ENCODE measurements at regions not wholly inside any gene's neighbourhood (a gene's known extent, or its start where the extent isn't known, plus 50 kb on each side); places are given as distances from the start of the nearest gene placed in this dataset.
A peak's percentile ranks its signal among the peaks of the same experiment; 100 is the strongest.
"Not testable (repeated sequence)": the region's sequence is repeated elsewhere in the genome, so short reads cannot be mapped to it uniquely, and the experiment has no call there.

- H3K4me1 Mint-ChIP-seq: peaks cover 4% of the 10 kb centered on the region
- H3K4me3 Mint-ChIP-seq: no peak overlapping the region
- H3K27ac Mint-ChIP-seq: no peak overlapping the region
These were observed 71.0 kb upstream of the CCL1 start for GRCh38 chr17:34434052-34434451.

GRCh38 chr17:34424814-34425491 lies 61.9 kb upstream of the CCL1 start:
- Mint-ChIP-seq H3K27me3 (ENCODE audit: low read depth) (peaks cover 91% of the 10 kb centered on the region), H3K27ac (no peak overlapping the region), H3K9me3 (no peaks in the 10 kb centered on the region), H3K36me3 (no peaks in the 10 kb centered on the region), H3K4me3 (no peak overlapping the region), H3K4me1 (no peaks in the 10 kb centered on the region)
- no peak for TF ChIP-seq CTCF (IDR thresholded peaks at IDR 0.05; ENCODE audit: unreplicated experiment)
- no peak for DNase-seq (ENCODE audit: low spot score in 2 of 2, unreplicated experiment in 2 of 2)

More at GRCh38 chr17:34434052-34434451, 71.0 kb upstream of the CCL1 start:
- Mint-ChIP-seq H3K36me3 (no peaks in the 10 kb centered on the region), H3K9me3 (no peaks in the 10 kb centered on the region), H3K27me3 (ENCODE audit: low read depth) (peaks cover 82% of the 10 kb centered on the region)
- TF ChIP-seq CTCF (IDR thresholded peaks at IDR 0.05; ENCODE audit: unreplicated experiment): no peak
- DNase-seq (ENCODE audit: low spot score in 2 of 2, unreplicated experiment in 2 of 2): no peak

- Mint-ChIP-seq H3K9me3 (no peaks in the 10 kb centered on the region), H3K4me1 (no peaks in the 10 kb centered on the region), H3K36me3 (no peaks in the 10 kb centered on the region), H3K27ac (no peak overlapping the region), H3K27me3 (ENCODE audit: low read depth) (peaks cover 88% of the 10 kb centered on the region), H3K4me3 (no peak overlapping the region)
- DNase-seq (ENCODE audit: low spot score in 2 of 2, unreplicated experiment in 2 of 2): no peak
- TF ChIP-seq CTCF (IDR thresholded peaks at IDR 0.05; ENCODE audit: unreplicated experiment): no peak
These were observed 61.2 kb upstream of the CCL1 start for GRCh38 chr17:34423978-34424813.

- not testable (repeated sequence) for H3K36me3 Mint-ChIP-seq; H3K27ac Mint-ChIP-seq; H3K4me3 Mint-ChIP-seq; DNase-seq (ENCODE audit: low spot score in 2 of 2, unreplicated experiment in 2 of 2); H3K9me3 Mint-ChIP-seq; H3K4me1 Mint-ChIP-seq
- H3K27me3 Mint-ChIP-seq (ENCODE audit: low read depth): peaks cover 88% of the 10 kb centered on the region
These were observed 60.3 kb upstream of the CCL1 start for GRCh38 chr17:34423315-34423714.

- H3K4me1 Mint-ChIP-seq: no peaks in the 10 kb centered on the region
- no peak for DNase-seq (ENCODE audit: low spot score in 2 of 2, unreplicated experiment in 2 of 2)
- H3K4me3 Mint-ChIP-seq: no peak overlapping the region
- H3K27me3 Mint-ChIP-seq (ENCODE audit: low read depth): peaks cover 84% of the 10 kb centered on the region
- no peaks in the 10 kb centered on the region for H3K36me3 Mint-ChIP-seq
- no peak for TF ChIP-seq CTCF (IDR thresholded peaks at IDR 0.05; ENCODE audit: unreplicated experiment)
- no peaks in the 10 kb centered on the region for H3K9me3 Mint-ChIP-seq
- H3K27ac Mint-ChIP-seq: no peak overlapping the region
These were observed 57.9 kb upstream of the CCL1 start for GRCh38 chr17:34420900-34421299.

GRCh38 chr17:34420254-34420766 lies 57.3 kb upstream of the CCL1 start:
- H3K9me3 Mint-ChIP-seq: no peaks in the 10 kb centered on the region
- H3K36me3 Mint-ChIP-seq: no peaks in the 10 kb centered on the region
- peaks cover 84% of the 10 kb centered on the region for H3K27me3 Mint-ChIP-seq (ENCODE audit: low read depth)
- peak; percentile 33 to 81 for DNase-seq (ENCODE audit: low spot score in 2 of 2, unreplicated experiment in 2 of 2)
- peak; percentile 99 for TF ChIP-seq CTCF (IDR thresholded peaks at IDR 0.05; ENCODE audit: unreplicated experiment)
- no peaks in the 10 kb centered on the region for H3K4me1 Mint-ChIP-seq
- no peak overlapping the region for H3K4me3 Mint-ChIP-seq
- H3K27ac Mint-ChIP-seq: no peak overlapping the region

Measured in mesothelial cell of epicardium (in vitro differentiated cells).